Body of pancreas (tissue), 4 donors: ENCODE measurements at regions not wholly inside any gene's neighbourhood (a gene's known extent, or its start where the extent isn't known, plus 50 kb on each side); places are given as distances from the start of the nearest gene placed in this dataset.

ENCODE experiments used
- ATAC-seq: fragments of 150-250 bp; one replicate; pipeline ENCODE4 v1.9.1; 2016
- DNase-seq, 4 donors: peaks; one replicate each; pipeline ENCODE4 v3.0.0-alpha.2; 2019
- H3K27ac ChIP-seq, 4 donors: fragments of 200-600 bp; sonication (generic); 1 replicate in 3 of 4; 2 replicates in 1 of 4; pipeline versions ENCODE4 v1.5.1 to v1.6.1; 2016 to 2019; ENCODE audit warnings: mild to moderate bottlenecking in 1 of 4, mixed read lengths in 1 of 4, moderate library complexity in 1 of 4
- H3K27me3 ChIP-seq, 2 donors: fragments of 200-600 bp; sonication (generic); one replicate each; pipeline ENCODE4 v1.6.0; 2016; ENCODE audit warnings: mild to moderate bottlenecking in 1 of 2
- H3K36me3 ChIP-seq, 2 donors: fragments of 200-600 bp; sonication (generic); replicated peaks in 1 of 2; 2 replicates each; pipeline ENCODE4 v1.5.1; 2016; ENCODE audit warnings: low read depth in 2 of 2; ENCODE audit not compliant: insufficient read depth in 1 of 2
- H3K4me1 ChIP-seq: fragments of 200-600 bp; sonication (generic); one replicate; pipeline ENCODE4 v1.6.0; 2016
- H3K4me3 ChIP-seq, 2 donors: fragments of 200-600 bp; sonication (generic); 1 replicate in 1 of 2; 2 replicates in 1 of 2; pipeline ENCODE4 v1.5.1; 2016 to 2019
- H3K9me3 ChIP-seq, 3 donors: fragments of 200-600 bp; sonication (generic); 1 replicate in 2 of 3; 2 replicates in 1 of 3; pipeline ENCODE4 v1.5.1; 2016
- CTCF ChIP-seq, 7 experiments: fragments of 450-650 bp in 4 of 7; fragments of 200-600 bp in 3 of 7; sonication (generic) in 3 of 7; IDR thresholded peaks; one replicate each; pipeline ENCODE4 v1.5.1; 2016 to 2019; ENCODE audit warnings: antibody characterized with exemption in 7 of 7
- POLR2A ChIP-seq, 3 donors: fragments of 450-650 bp; IDR thresholded peaks; one replicate each; pipeline ENCODE4 v1.6.1; 2016; ENCODE audit warnings: antibody characterized with exemption in 3 of 3, mild to moderate bottlenecking in 2 of 3
- WGBS, 2 donors: methylation state at CpG; one replicate each; pipeline ENCODE4 v1.1.5; 2017; 5-methylcytosine and 5-hydroxymethylcytosine counted together
- intact Hi-C: fragments of 100-400 bp; cut with DNase I; formaldehyde crosslinking; loops from one replicate; pipeline ENCODE4 v1.15.1; 2023

GRCh38 chr13:80708791-80709190 lies 367.9 kb upstream of the SPRY2 start:
- H3K36me3 ChIP-seq: no peaks in the 10 kb centered on the region
- TF ChIP-seq POLR2A (IDR thresholded peaks at IDR 0.05) (no peak), CTCF (IDR thresholded peaks at IDR 0.05) (no peak)
- DNase-seq (no peak), ATAC-seq (no peak)
- no peak overlapping the region for H3K27ac ChIP-seq
- intact Hi-C loops: no loop called here
- peaks cover 0 to 8% (median 0%) of the 10 kb centered on the region in 3 donors for H3K9me3 ChIP-seq
- no peaks in the 10 kb centered on the region for H3K4me1 ChIP-seq
- H3K27me3 ChIP-seq: no peaks in the 10 kb centered on the region
- no peak overlapping the region for H3K4me3 ChIP-seq

GRCh38 chr13:80707000-80707983 lies 366.4 kb upstream of the SPRY2 start:
- intact Hi-C loops: no loop called here
- no peak overlapping the region for H3K4me3 ChIP-seq
- no peak for DNase-seq
- ATAC-seq: no peak
- H3K27me3 ChIP-seq: no peaks in the 10 kb centered on the region
- no peaks in the 10 kb centered on the region for H3K4me1 ChIP-seq
- WGBS, 2 donors: 84 to 93% methylated on average over 17 to 27 of the region's 34 CpGs
- H3K27ac ChIP-seq: no peak overlapping the region
- no peaks in the 10 kb centered on the region for H3K36me3 ChIP-seq
- H3K9me3 ChIP-seq: peaks cover 0 to 8% (median 0%) of the 10 kb centered on the region in 3 donors
- TF ChIP-seq CTCF (IDR thresholded peaks at IDR 0.05) (no peak), POLR2A (IDR thresholded peaks at IDR 0.05) (no peak)

- 97 to 100% methylated on average over 2 to 4 of the region's 10 CpGs for WGBS, 2 donors
- ATAC-seq: no peak
Observed at GRCh38 chr13:80706164-80706471, 365.2 kb upstream of the SPRY2 start.

GRCh38 chr13:80705371-80706163 lies 364.6 kb upstream of the SPRY2 start:
- H3K36me3 ChIP-seq: no peaks in the 10 kb centered on the region
- no peak overlapping the region for H3K27ac ChIP-seq
- peaks cover 0 to 8% (median 0%) of the 10 kb centered on the region in 3 donors for H3K9me3 ChIP-seq
- ATAC-seq: no peak
- 85 to 91% methylated on average over 5 to 8 of the region's 30 CpGs for WGBS, 2 donors
- no peaks in the 10 kb centered on the region for H3K27me3 ChIP-seq
- TF ChIP-seq POLR2A (IDR thresholded peaks at IDR 0.05): no peak
- no peak for TF ChIP-seq CTCF (IDR thresholded peaks at IDR 0.05)
- no peaks in the 10 kb centered on the region for H3K4me1 ChIP-seq
- intact Hi-C loops: no loop called here
- no peak overlapping the region for H3K4me3 ChIP-seq
- DNase-seq: no peak

More at GRCh38 chr13:80706164-80706471, 365.2 kb upstream of the SPRY2 start:
- Histone ChIP-seq H3K27me3 (no peaks in the 10 kb centered on the region), H3K36me3 (no peaks in the 10 kb centered on the region), H3K4me3 (no peak overlapping the region), H3K9me3 (peaks cover 0 to 8% (median 0%) of the 10 kb centered on the region in 3 donors), H3K4me1 (no peaks in the 10 kb centered on the region), H3K27ac (no peak overlapping the region)
- no peak for DNase-seq
- intact Hi-C loops: no loop called here
- TF ChIP-seq CTCF (IDR thresholded peaks at IDR 0.05) (no peak), POLR2A (IDR thresholded peaks at IDR 0.05) (no peak)
